Activated CD8-positive, alpha-beta T cell treated with anti-CD3 and anti-CD28 coated beads for 36 hours (primary cell): ENCODE measurements at regions not wholly inside any gene's neighbourhood (a gene's known extent, or its start where the extent isn't known, plus 50 kb on each side); places are given as distances from the start of the nearest gene placed in this dataset.

Experiments used
- ATAC-seq: fragments of 200-7000 bp; cut with Tn5 transposase; one replicate; pipeline ENCODE4 v1.10.0; 2021; ENCODE audit warnings: mild to moderate bottlenecking, moderate library complexity
- CTCF ChIA-PET: fragments of 350-600 bp; sonication (Branson Sonifier 250); formaldehyde crosslinking; loops from one replicate; lab custom pipeline; 2021; ENCODE audit warnings: antibody characterized with exemption; lab: Charles Lee
- POLR2A ChIA-PET: fragments of 350-600 bp; sonication (Branson Sonifier 250); formaldehyde crosslinking; loops from one replicate; lab custom pipeline; 2021; ENCODE audit warnings: antibody characterized with exemption; lab: Charles Lee
- DNase-seq: peaks from one replicate; pipeline ENCODE4 v3.0.0-alpha.2; 2020
- H3K27ac Mint-ChIP-seq: one replicate; pipeline ENCODE4 v1.8.0; 2021; ENCODE audit warnings: mild to moderate bottlenecking, mixed read lengths
- H3K27me3 Mint-ChIP-seq: one replicate; pipeline ENCODE4 v1.8.0; 2021; ENCODE audit warnings: mixed read lengths
- H3K36me3 Mint-ChIP-seq: one replicate; pipeline ENCODE4 v1.8.0; 2021; ENCODE audit warnings: low read depth, mixed read lengths
- H3K4me1 Mint-ChIP-seq: one replicate; pipeline ENCODE4 v1.8.0; 2021; ENCODE audit warnings: low read depth, mixed read lengths
- H3K4me3 Mint-ChIP-seq: one replicate; pipeline ENCODE4 v1.8.0; 2021; ENCODE audit warnings: mild to moderate bottlenecking, moderate library complexity, mixed read lengths
- H3K9me3 Mint-ChIP-seq: one replicate; pipeline ENCODE4 v1.8.0; 2021; ENCODE audit warnings: mixed read lengths
- intact Hi-C: fragments of 100-400 bp; cut with micrococcal nuclease; formaldehyde crosslinking; loops from one replicate; pipeline ENCODE4 v1.10.0; 2022
- TF ChIP-seq, protein P1 (sequence below): fragments of 200-600 bp; IDR thresholded peaks from one replicate; pipeline ENCODE4 v1.8.0; 2022; ENCODE audit warnings: antibody characterized with exemption, mild to moderate bottlenecking

DNA sequence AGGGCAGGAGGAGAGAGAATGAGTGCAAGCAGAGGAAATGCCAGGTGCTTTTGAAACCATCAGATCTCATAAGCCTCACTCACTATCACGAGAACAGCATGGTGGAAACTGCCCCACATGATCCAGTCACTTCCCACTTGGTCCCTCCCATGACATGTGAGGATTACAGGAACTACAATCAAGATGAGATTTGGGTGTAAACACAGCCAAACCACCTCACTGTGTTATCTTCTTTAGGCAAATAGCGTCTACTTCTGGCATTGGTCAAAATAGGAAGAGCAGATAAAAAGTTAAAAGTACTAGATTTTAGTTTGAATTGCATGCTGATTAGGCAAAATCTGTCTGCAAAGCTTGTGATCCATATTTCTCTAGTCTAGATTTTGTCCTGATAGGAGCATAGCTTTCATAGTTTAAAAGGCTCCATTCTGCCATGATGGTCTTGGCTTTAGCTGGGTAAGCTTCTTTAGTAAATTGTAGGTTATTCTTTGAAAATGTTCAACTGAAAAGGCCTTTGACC lies 267.5 kb downstream of the NKX6-1 start:
- Mint-ChIP-seq H3K27me3 (no peaks in the 10 kb centered on the region), H3K4me3 (no peak overlapping the region), H3K4me1 (no peaks in the 10 kb centered on the region), H3K36me3 (no peaks in the 10 kb centered on the region), H3K9me3 (no peaks in the 10 kb centered on the region), H3K27ac (no peak overlapping the region)
- DNase-seq (no peak), ATAC-seq (no peak)
- intact Hi-C loops: no loop called here
- ChIA-PET POLR2A (no interaction called here), CTCF (no interaction called here)
- TF ChIP-seq, protein P1, sequence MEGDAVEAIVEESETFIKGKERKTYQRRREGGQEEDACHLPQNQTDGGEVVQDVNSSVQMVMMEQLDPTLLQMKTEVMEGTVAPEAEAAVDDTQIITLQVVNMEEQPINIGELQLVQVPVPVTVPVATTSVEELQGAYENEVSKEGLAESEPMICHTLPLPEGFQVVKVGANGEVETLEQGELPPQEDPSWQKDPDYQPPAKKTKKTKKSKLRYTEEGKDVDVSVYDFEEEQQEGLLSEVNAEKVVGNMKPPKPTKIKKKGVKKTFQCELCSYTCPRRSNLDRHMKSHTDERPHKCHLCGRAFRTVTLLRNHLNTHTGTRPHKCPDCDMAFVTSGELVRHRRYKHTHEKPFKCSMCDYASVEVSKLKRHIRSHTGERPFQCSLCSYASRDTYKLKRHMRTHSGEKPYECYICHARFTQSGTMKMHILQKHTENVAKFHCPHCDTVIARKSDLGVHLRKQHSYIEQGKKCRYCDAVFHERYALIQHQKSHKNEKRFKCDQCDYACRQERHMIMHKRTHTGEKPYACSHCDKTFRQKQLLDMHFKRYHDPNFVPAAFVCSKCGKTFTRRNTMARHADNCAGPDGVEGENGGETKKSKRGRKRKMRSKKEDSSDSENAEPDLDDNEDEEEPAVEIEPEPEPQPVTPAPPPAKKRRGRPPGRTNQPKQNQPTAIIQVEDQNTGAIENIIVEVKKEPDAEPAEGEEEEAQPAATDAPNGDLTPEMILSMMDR: no peak

DNA sequence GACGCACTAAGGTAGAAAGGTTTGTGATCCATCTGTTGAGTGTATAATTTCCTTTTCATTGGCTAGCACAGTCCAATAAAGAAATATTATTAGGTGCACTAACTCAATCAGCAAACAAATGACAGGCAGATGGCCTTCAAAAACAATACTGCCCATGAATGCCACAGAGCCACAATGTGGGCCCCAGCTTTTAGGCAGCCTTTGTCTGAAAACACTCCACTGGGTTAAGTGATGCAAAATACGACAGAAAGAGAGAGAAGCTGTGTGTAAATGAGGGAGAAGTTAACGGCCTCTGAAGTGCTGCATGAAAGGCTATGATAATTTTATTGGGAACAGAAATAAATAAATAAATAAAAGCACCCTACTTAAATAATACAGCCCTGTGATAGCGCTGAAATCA lies 274.6 kb downstream of the NKX6-1 start:
- H3K4me1 Mint-ChIP-seq: no peaks in the 10 kb centered on the region
- intact Hi-C loops: no loop called here
- POLR2A ChIA-PET: no interaction called here

DNA sequence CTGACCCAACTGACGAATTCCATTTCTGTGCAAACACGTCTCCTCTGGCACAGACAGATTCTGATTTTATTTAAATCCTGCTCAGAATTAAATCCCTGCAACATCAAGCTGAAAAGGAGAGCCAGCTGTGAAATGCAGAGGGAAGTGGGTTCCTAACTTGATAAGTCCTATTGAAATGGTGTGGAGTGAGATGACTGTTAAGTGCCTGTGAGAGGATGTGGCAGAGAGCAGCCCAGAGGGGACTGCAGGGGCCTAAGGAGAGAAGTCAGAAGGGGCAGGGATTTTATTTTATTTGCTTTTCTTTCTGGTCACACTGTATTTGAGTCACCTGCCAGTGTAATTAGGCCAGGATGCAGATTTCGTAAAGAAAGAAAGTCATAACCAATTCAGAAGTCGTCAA lies 277.4 kb downstream of the NKX6-1 start:
- TF ChIP-seq, protein P1: no peak
- ATAC-seq (no peak), DNase-seq (no peak)
- intact Hi-C loops: no loop called here
- H3K27me3 Mint-ChIP-seq: no peaks in the 10 kb centered on the region
- no peak overlapping the region for H3K4me3 Mint-ChIP-seq
- H3K27ac Mint-ChIP-seq: no peak overlapping the region
- H3K36me3 Mint-ChIP-seq: no peaks in the 10 kb centered on the region
- H3K4me1 Mint-ChIP-seq: no peaks in the 10 kb centered on the region
- ChIA-PET CTCF (no interaction called here), POLR2A (interaction anchor here (0.8 kb wide), 1 partner anchor 12 kb away, joined by 3 read pairs; no protein-coding TSS in a partner anchor)
- H3K9me3 Mint-ChIP-seq: no peaks in the 10 kb centered on the region

More for the DNA sequence above, 274.6 kb downstream of the NKX6-1 start:
- CTCF ChIA-PET: no interaction called here
- Mint-ChIP-seq H3K4me3 (no peak overlapping the region), H3K27ac (no peak overlapping the region), H3K9me3 (no peaks in the 10 kb centered on the region), H3K36me3 (no peaks in the 10 kb centered on the region), H3K27me3 (no peaks in the 10 kb centered on the region)
- ATAC-seq (no peak), DNase-seq (no peak)
- TF ChIP-seq, protein P1: no peak

DNA sequence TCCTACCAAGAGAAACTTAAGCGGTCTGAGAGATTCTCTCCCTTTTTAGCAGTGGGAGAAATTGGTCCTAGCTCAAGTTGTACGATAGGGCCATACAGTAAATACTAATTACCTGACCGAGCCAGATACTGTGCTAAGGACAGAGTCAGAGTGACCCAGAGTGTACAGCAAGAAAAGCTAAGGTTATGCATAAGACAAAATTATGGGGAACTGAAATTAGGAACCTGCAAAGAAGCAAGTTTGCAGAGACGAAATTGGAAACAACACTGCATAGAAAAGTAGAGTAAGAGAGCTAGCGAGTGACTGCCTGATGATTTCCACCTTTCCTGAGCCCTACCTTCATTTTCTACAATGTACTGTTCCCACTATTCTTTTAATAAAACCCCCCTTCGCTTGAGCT lies 278.1 kb downstream of the NKX6-1 start:
- TF ChIP-seq, protein P1: no peak
- Mint-ChIP-seq H3K9me3 (no peaks in the 10 kb centered on the region), H3K4me3 (no peak overlapping the region), H3K4me1 (no peaks in the 10 kb centered on the region), H3K36me3 (no peaks in the 10 kb centered on the region), H3K27me3 (no peaks in the 10 kb centered on the region), H3K27ac (no peak overlapping the region)
- ChIA-PET POLR2A (interaction anchor here (0.8 kb wide), 1 partner anchor 13 kb away, joined by 3 read pairs; no protein-coding TSS in a partner anchor), CTCF (interaction anchor here (1.3 kb wide), 1 partner anchor 13 kb away, joined by 3 read pairs; no protein-coding TSS in a partner anchor)
- ATAC-seq: no peak
- intact Hi-C loops: no loop called here
- no peak for DNase-seq

DNA sequence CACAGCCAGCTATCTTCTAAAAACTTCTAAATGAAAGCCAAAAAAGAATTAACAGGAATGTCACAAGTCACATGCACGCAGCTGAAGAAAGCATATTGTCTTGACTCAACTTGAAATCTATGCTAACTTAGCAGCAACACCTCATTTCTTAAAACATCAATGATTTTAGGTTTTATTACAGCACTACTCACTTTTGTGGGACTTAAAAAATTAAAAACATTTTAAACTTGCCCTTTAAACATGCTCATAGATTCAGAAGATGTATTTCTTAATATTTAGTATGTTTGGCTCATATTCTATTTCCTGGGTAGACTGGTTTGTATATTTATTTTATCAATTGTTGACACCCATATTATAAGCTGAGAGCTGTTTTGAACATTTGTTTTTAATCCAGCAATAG lies 279.4 kb downstream of the NKX6-1 start:
- CTCF ChIA-PET: no interaction called here
- DNase-seq (no peak), ATAC-seq (no peak)
- no peaks in the 10 kb centered on the region for H3K36me3 Mint-ChIP-seq
- no peak overlapping the region for H3K27ac Mint-ChIP-seq
- no peaks in the 10 kb centered on the region for H3K27me3 Mint-ChIP-seq
- H3K4me1 Mint-ChIP-seq: no peaks in the 10 kb centered on the region
- intact Hi-C loops: no loop called here
- POLR2A ChIA-PET: no interaction called here
- TF ChIP-seq, protein P1: no peak
- no peak overlapping the region for H3K4me3 Mint-ChIP-seq
- H3K9me3 Mint-ChIP-seq: no peaks in the 10 kb centered on the region
